HepG2 (cell line): ENCODE measurements at regions not wholly inside any gene's neighbourhood (a gene's known extent, or its start where the extent isn't known, plus 50 kb on each side); places are given as distances from the start of the nearest gene placed in this dataset.

ENCODE experiments used
- ATF3 ChIP-seq: sonication (generic); formaldehyde crosslinking; IDR thresholded peaks from 2 replicates; pipeline ENCODE4 v1.4.0; 2020; ENCODE audit warnings: missing genetic modification reagents
- CHD4 ChIP-seq: fragments of 200-600 bp; sonication (generic); IDR thresholded peaks from 2 replicates; pipeline ENCODE4 v1.7.0; 2017; ENCODE audit warnings: mild to moderate bottlenecking, low read length, borderline replicate concordance
- GATAD1 ChIP-seq: IDR thresholded peaks from 2 replicates; pipeline ENCODE4 v1.6.1; 2016; ENCODE audit warnings: missing genetic modification reagents, missing compliant biosample characterization
- MTA1 ChIP-seq: sonication (generic); formaldehyde crosslinking; IDR thresholded peaks from 2 replicates; pipeline ENCODE4 v1.4.0; 2020; ENCODE audit warnings: missing genetic modification reagents, mild to moderate bottlenecking, borderline replicate concordance
- POGK ChIP-seq: sonication (generic); formaldehyde crosslinking; conservative IDR thresholded peaks from 2 replicates; pipeline ENCODE4 v1.8.0; 2022; ENCODE audit warnings: mild to moderate bottlenecking, moderate library complexity, missing genetic modification reagents
- RBM39 ChIP-seq: fragments of 200-400 bp; formaldehyde crosslinking; IDR thresholded peaks from one replicate; pipeline ENCODE4 v1.6.1; 2018; ENCODE audit warnings: antibody characterized with exemption, mild to moderate bottlenecking, low read depth, low read length; ENCODE audit not compliant: poor library complexity, severe bottlenecking
- SAFB2 ChIP-seq: sonication (generic); formaldehyde crosslinking; IDR thresholded peaks from 2 replicates; pipeline ENCODE4 v1.5.1; 2020; ENCODE audit warnings: missing genetic modification reagents, low read depth, mild to moderate bottlenecking, borderline replicate concordance
- SNAPC4 ChIP-seq: sonication (generic); formaldehyde crosslinking; IDR thresholded peaks from 2 replicates; pipeline ENCODE4 v1.4.0; 2020; ENCODE audit warnings: mild to moderate bottlenecking, missing genetic modification reagents
- STAT6 ChIP-seq: sonication (generic); formaldehyde crosslinking; IDR thresholded peaks from 2 replicates; pipeline ENCODE4 v1.4.0; 2020; ENCODE audit warnings: missing genetic modification reagents, mild to moderate bottlenecking, borderline replicate concordance
- SYNCRIP ChIP-seq: fragments of 200-400 bp; formaldehyde crosslinking; IDR thresholded peaks from 2 replicates; pipeline ENCODE4 v1.6.1; 2018; ENCODE audit warnings: mild to moderate bottlenecking, low read depth, low read length; ENCODE audit not compliant: insufficient read depth
- TAF1 ChIP-seq: sonication (generic); formaldehyde crosslinking; IDR thresholded peaks from 2 replicates; pipeline ENCODE4 v1.4.0; 2020; ENCODE audit warnings: missing genetic modification reagents
- ZNF574 ChIP-seq: sonication (generic); formaldehyde crosslinking; IDR thresholded peaks from 2 replicates; pipeline ENCODE4 v1.4.0; 2020; ENCODE audit warnings: missing genetic modification reagents
- ZNF670 ChIP-seq: sonication (generic); formaldehyde crosslinking; IDR thresholded peaks from 2 replicates; pipeline ENCODE4 v1.8.0; 2022; ENCODE audit warnings: mild to moderate bottlenecking, missing genetic modification reagents, borderline replicate concordance

GRCh38 chr6:26156105-26156849 lies 69.0 kb downstream of the HFE start (continued):
- TF ChIP-seq RBM39 (peak; percentile 99), STAT6 (peak; percentile 88), POGK (CRISPR knock-in tag) (peak; percentile 93), ZNF574 (peak; percentile 91), SAFB2 (CRISPR knock-in tag) (0 out of 2 replicates have a peak, but pooled peaks have one; percentile 56), TAF1 (peak; percentile 96), SYNCRIP (no peak), SNAPC4 (CRISPR knock-in tag) (peak; percentile 83), ZNF670 (CRISPR knock-in tag) (peak; percentile 40; the same call in 1 of the 2 replicates), CHD4 (no peak), MTA1 (CRISPR knock-in tag) (0 out of 2 replicates have a peak, but pooled peaks have one; percentile 70), ATF3 (CRISPR knock-in tag) (peak; percentile 82), GATAD1 (CRISPR knock-in tag) (peak; percentile 78)
